ENCODE measurements at regions not wholly inside any gene's neighbourhood (a gene's known extent, or its start where the extent isn't known, plus 50 kb on each side); places are given as distances from the start of the nearest gene placed in this dataset.

DNA sequence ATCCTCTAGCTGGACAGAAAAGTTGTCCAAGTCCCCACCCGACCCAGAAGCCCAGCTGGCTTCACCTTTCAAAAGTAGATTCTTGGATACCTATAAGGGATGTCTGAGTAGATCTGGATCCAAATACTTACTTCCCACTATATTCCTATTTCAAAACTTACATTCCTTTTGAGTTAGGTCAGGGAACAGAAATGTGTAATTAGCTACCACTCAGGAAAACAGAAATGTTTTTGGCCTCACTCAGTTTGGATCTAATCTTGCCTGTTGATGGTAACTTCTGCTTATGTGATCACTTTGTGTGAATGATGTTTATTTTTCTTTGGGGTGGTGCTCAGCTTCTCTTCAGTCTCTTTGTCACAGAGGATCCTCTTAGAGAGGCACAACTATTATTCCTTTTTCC lies 814.4 kb upstream of the RGS18 start:
- Histone ChIP-seq H3K27me3 (ENCODE audit: control insufficient read depth, extremely low read depth, insufficient read depth, low read length) (no peaks in the 10 kb centered on the region), H3K9me3 (ENCODE audit: control insufficient read depth, low read depth, low read length) (no peaks in the 10 kb centered on the region), H3K4me1 (ENCODE audit: control insufficient read depth, extremely low read depth, insufficient read depth, low read length) (no peaks in the 10 kb centered on the region), H3K9ac (ENCODE audit: control insufficient read depth, extremely low read depth, insufficient read depth, low read length) (no peak overlapping the region), H2AFZ (ENCODE audit: control insufficient read depth, low read length) (no peak overlapping the region), H3K4me3 (ENCODE audit: control insufficient read depth in 2 of 3, extremely low read depth in 1 of 3, insufficient read depth in 2 of 3, low read depth in 1 of 3, low read length in 3 of 3) (no peak overlapping the region), H3K9me1 (ENCODE audit: control insufficient read depth, extremely low read depth, insufficient read depth, low read length) (no peaks in the 10 kb centered on the region), H3K79me2 (ENCODE audit: control insufficient read depth, insufficient read depth, low read length) (no peaks in the 10 kb centered on the region), H4K20me1 (ENCODE audit: control insufficient read depth, extremely low read depth, insufficient read depth, low read length) (no peaks in the 10 kb centered on the region), H3K4me2 (ENCODE audit: control insufficient read depth, extremely low read depth, insufficient read depth, low read depth, low read length) (no peak overlapping the region), H3K36me3 (ENCODE audit: control insufficient read depth in 2 of 2, extremely low read depth in 1 of 2, insufficient read depth in 2 of 2, low read length in 2 of 2) (no peaks in the 10 kb centered on the region), H3K27ac (ENCODE audit: control insufficient read depth, insufficient read depth, low read length) (no peak overlapping the region)
- dilution Hi-C loops (cut with MboI; ENCODE audit: extremely low pct_ligation_motif_present, low sequenced_read_pairs), result no loop called here
- DNase-seq (ENCODE audit: low read depth, low spot score), result no peak
- FAIRE-seq, result no peak
- TF ChIP-seq, protein P1, sequence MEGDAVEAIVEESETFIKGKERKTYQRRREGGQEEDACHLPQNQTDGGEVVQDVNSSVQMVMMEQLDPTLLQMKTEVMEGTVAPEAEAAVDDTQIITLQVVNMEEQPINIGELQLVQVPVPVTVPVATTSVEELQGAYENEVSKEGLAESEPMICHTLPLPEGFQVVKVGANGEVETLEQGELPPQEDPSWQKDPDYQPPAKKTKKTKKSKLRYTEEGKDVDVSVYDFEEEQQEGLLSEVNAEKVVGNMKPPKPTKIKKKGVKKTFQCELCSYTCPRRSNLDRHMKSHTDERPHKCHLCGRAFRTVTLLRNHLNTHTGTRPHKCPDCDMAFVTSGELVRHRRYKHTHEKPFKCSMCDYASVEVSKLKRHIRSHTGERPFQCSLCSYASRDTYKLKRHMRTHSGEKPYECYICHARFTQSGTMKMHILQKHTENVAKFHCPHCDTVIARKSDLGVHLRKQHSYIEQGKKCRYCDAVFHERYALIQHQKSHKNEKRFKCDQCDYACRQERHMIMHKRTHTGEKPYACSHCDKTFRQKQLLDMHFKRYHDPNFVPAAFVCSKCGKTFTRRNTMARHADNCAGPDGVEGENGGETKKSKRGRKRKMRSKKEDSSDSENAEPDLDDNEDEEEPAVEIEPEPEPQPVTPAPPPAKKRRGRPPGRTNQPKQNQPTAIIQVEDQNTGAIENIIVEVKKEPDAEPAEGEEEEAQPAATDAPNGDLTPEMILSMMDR (optimal IDR thresholded peaks at IDR 0.05 in 1 of 3, IDR thresholded peaks at IDR 0.05 in 1 of 3, conservative IDR thresholded peaks at IDR 0.05 in 1 of 3; ENCODE audit: extremely low read depth in 1 of 3, insufficient read depth in 2 of 3, low read length in 3 of 3), result no peak
- TF ChIP-seq EZH2 (IDR thresholded peaks at IDR 0.05; ENCODE audit: low read length), result no peak

GRCh38 chr1:191346381-191346780 lies 811.9 kb upstream of the RGS18 start:
- Histone ChIP-seq H3K27me3 (ENCODE audit: control insufficient read depth, extremely low read depth, insufficient read depth, low read length) (no peaks in the 10 kb centered on the region), H2AFZ (ENCODE audit: control insufficient read depth, low read length) (no peak overlapping the region), H4K20me1 (ENCODE audit: control insufficient read depth, extremely low read depth, insufficient read depth, low read length) (no peaks in the 10 kb centered on the region), H3K4me2 (ENCODE audit: control insufficient read depth, extremely low read depth, insufficient read depth, low read depth, low read length) (no peak overlapping the region), H3K9me1 (ENCODE audit: control insufficient read depth, extremely low read depth, insufficient read depth, low read length) (no peaks in the 10 kb centered on the region), H3K36me3 (ENCODE audit: control insufficient read depth in 2 of 2, extremely low read depth in 1 of 2, insufficient read depth in 2 of 2, low read length in 2 of 2) (no peaks in the 10 kb centered on the region), H3K4me3 (ENCODE audit: control insufficient read depth in 2 of 3, extremely low read depth in 1 of 3, insufficient read depth in 2 of 3, low read depth in 1 of 3, low read length in 3 of 3) (no peak overlapping the region), H3K27ac (ENCODE audit: control insufficient read depth, insufficient read depth, low read length) (no peak overlapping the region), H3K9me3 (ENCODE audit: control insufficient read depth, low read depth, low read length) (no peaks in the 10 kb centered on the region), H3K4me1 (ENCODE audit: control insufficient read depth, extremely low read depth, insufficient read depth, low read length) (no peaks in the 10 kb centered on the region), H3K79me2 (ENCODE audit: control insufficient read depth, insufficient read depth, low read length) (no peaks in the 10 kb centered on the region), H3K9ac (ENCODE audit: control insufficient read depth, extremely low read depth, insufficient read depth, low read length) (no peak overlapping the region)
- dilution Hi-C loops (cut with MboI; ENCODE audit: extremely low pct_ligation_motif_present, low sequenced_read_pairs), result no loop called here
- DNase-seq (ENCODE audit: low read depth, low spot score) (no peak), FAIRE-seq (no peak)
- TF ChIP-seq, protein P1 (optimal IDR thresholded peaks at IDR 0.05 in 1 of 3, IDR thresholded peaks at IDR 0.05 in 1 of 3, conservative IDR thresholded peaks at IDR 0.05 in 1 of 3; ENCODE audit: extremely low read depth in 1 of 3, insufficient read depth in 2 of 3, low read length in 3 of 3), result no peak
- no peak for TF ChIP-seq EZH2 (IDR thresholded peaks at IDR 0.05; ENCODE audit: low read length)

Data from keratinocyte (primary cell).